ENCODE measurements at regions not wholly inside any gene's neighbourhood (a gene's known extent, or its start where the extent isn't known, plus 50 kb on each side); places are given as distances from the start of the nearest gene placed in this dataset.

DNA sequence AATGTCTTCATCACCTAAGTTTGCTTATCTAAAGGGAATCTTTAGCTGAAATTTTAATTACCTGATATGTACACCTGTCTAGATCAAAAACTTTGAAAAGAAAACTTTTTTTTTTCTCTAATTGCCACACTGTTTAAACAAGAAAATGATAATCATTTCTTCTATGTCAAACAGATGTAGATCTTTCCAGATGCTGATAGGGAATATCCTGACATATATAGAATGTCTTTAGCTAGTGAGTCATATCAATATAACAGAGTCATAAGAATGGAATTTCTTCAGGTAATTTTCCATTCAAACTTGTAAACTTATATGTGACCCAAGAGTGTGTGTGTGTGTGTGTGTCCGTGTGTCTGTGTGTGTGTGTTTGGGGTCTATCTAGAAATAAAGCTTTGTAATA is 271.9 kb downstream of the GPM6A start:
- Histone ChIP-seq H3K4me3 (ENCODE audit: low read length) (no peak overlapping the region), H2BK5ac (ENCODE audit: low read length) (no peak overlapping the region), H2BK120ac (ENCODE audit: low read depth, low read length) (no peak overlapping the region), H3K79me1 (ENCODE audit: low read length) (no peaks in the 10 kb centered on the region), H3K18ac (ENCODE audit: low read length) (no peak overlapping the region), H3K56ac (ENCODE audit: low read length) (no peak overlapping the region), H3K27ac (ENCODE audit: low read depth, low read length) (no peak overlapping the region), H2BK15ac (replicated peaks; ENCODE audit: low read depth) (no peak overlapping the region), H3K4me2 (ENCODE audit: low read length) (no peak overlapping the region), H3K27me3 (ENCODE audit: insufficient read depth, low read length, poor library complexity) (no peaks in the 10 kb centered on the region), H3K9ac (ENCODE audit: low read length) (no peak overlapping the region), H3K4ac (ENCODE audit: low read depth, low read length) (no peak overlapping the region), H3K79me2 (ENCODE audit: control insufficient read depth, insufficient read depth, low read length) (no peaks in the 10 kb centered on the region), H4K8ac (ENCODE audit: low read depth, low read length) (no peak overlapping the region), H3K4me1 (ENCODE audit: control insufficient read depth, low read depth, low read length) (no peaks in the 10 kb centered on the region), H3K23ac (ENCODE audit: low read length) (no peak overlapping the region), H3K36me3 (ENCODE audit: control insufficient read depth, insufficient read depth, low read length) (no peaks in the 10 kb centered on the region), H4K5ac (ENCODE audit: low read length) (no peak overlapping the region), H2AK5ac (ENCODE audit: low read length) (no peak overlapping the region)
- WGBS (ENCODE audit: extremely low coverage, insufficient coverage, low lambda C conversion rate), result no CpG with 5 or more reads among the region's 1 CpG
- no peak for DNase-seq

- Histone ChIP-seq H3K9ac (ENCODE audit: low read length) (no peak overlapping the region), H2BK120ac (ENCODE audit: low read depth, low read length) (no peak overlapping the region), H3K4me3 (ENCODE audit: low read length) (no peak overlapping the region), H2BK15ac (replicated peaks; ENCODE audit: low read depth) (no peak overlapping the region), H3K4me1 (ENCODE audit: control insufficient read depth, low read depth, low read length) (no peaks in the 10 kb centered on the region), H4K8ac (ENCODE audit: low read depth, low read length) (no peak overlapping the region), H3K79me2 (ENCODE audit: control insufficient read depth, insufficient read depth, low read length) (no peaks in the 10 kb centered on the region), H3K4ac (ENCODE audit: low read depth, low read length) (no peak overlapping the region), H3K23ac (ENCODE audit: low read length) (no peak overlapping the region), H3K4me2 (ENCODE audit: low read length) (no peak overlapping the region), H3K56ac (ENCODE audit: low read length) (no peak overlapping the region), H3K79me1 (ENCODE audit: low read length) (no peaks in the 10 kb centered on the region), H3K27ac (ENCODE audit: low read depth, low read length) (no peak overlapping the region), H2AK5ac (ENCODE audit: low read length) (no peak overlapping the region), H4K5ac (ENCODE audit: low read length) (no peak overlapping the region), H3K18ac (ENCODE audit: low read length) (no peak overlapping the region), H2BK5ac (ENCODE audit: low read length) (no peak overlapping the region), H3K36me3 (ENCODE audit: control insufficient read depth, insufficient read depth, low read length) (no peaks in the 10 kb centered on the region), H3K27me3 (ENCODE audit: insufficient read depth, low read length, poor library complexity) (no peaks in the 10 kb centered on the region)
- no peak for DNase-seq
- no CpG with 5 or more reads among the region's 7 CpGs for WGBS (ENCODE audit: extremely low coverage, insufficient coverage, low lambda C conversion rate)
Observed at GRCh38 chr4:175540732-175541131, 271.3 kb downstream of the GPM6A start.

GRCh38 chr4:175542786-175543185 is 269.3 kb downstream of the GPM6A start:
- no peak overlapping the region for H3K23ac ChIP-seq (ENCODE audit: low read length)
- H2BK15ac ChIP-seq (replicated peaks; ENCODE audit: low read depth), result no peak overlapping the region
- no peak overlapping the region for H4K8ac ChIP-seq (ENCODE audit: low read depth, low read length)
- no peak overlapping the region for H4K5ac ChIP-seq (ENCODE audit: low read length)
- H3K79me1 ChIP-seq (ENCODE audit: low read length), result no peaks in the 10 kb centered on the region
- no peak overlapping the region for H2BK120ac ChIP-seq (ENCODE audit: low read depth, low read length)
- H3K9ac ChIP-seq (ENCODE audit: low read length), result no peak overlapping the region
- H3K4me2 ChIP-seq (ENCODE audit: low read length), result no peak overlapping the region
- H3K4ac ChIP-seq (ENCODE audit: low read depth, low read length), result no peak overlapping the region
- no peaks in the 10 kb centered on the region for H3K4me1 ChIP-seq (ENCODE audit: control insufficient read depth, low read depth, low read length)
- H3K27me3 ChIP-seq (ENCODE audit: insufficient read depth, low read length, poor library complexity), result no peaks in the 10 kb centered on the region
- H3K4me3 ChIP-seq (ENCODE audit: low read length), result no peak overlapping the region
- no peak for DNase-seq
- no peak overlapping the region for H2AK5ac ChIP-seq (ENCODE audit: low read length)
- H3K18ac ChIP-seq (ENCODE audit: low read length), result no peak overlapping the region
- no peaks in the 10 kb centered on the region for H3K36me3 ChIP-seq (ENCODE audit: control insufficient read depth, insufficient read depth, low read length)
- WGBS (ENCODE audit: extremely low coverage, insufficient coverage, low lambda C conversion rate), result no CpG with 5 or more reads among the region's 1 CpG
- H3K56ac ChIP-seq (ENCODE audit: low read length), result no peak overlapping the region
- no peak overlapping the region for H3K27ac ChIP-seq (ENCODE audit: low read depth, low read length)
- no peak overlapping the region for H2BK5ac ChIP-seq (ENCODE audit: low read length)
- H3K79me2 ChIP-seq (ENCODE audit: control insufficient read depth, insufficient read depth, low read length), result no peaks in the 10 kb centered on the region

DNA sequence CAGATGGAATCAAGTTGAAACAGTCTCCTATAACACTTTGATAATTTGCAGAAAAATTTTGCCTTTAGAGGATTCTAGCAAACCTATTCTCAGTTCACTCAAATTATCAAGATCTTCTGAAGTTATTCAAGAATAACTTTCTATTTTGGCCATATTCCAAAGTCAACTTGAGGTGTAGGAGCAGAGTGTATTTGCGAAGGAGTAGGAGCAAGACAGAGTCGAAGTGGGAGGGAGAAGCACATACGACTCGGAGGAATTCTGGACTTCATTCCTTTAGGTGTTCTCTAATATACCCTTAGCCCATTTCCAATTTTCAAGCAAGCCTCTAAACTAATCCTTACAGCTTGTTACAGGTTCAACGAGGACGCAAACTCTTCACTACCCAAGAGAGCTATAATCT is 252.9 kb downstream of the GPM6A start:
- no peak overlapping the region for H3K18ac ChIP-seq (ENCODE audit: low read length)
- H2BK5ac ChIP-seq (ENCODE audit: low read length), result no peak overlapping the region
- H3K79me2 ChIP-seq (ENCODE audit: control insufficient read depth, insufficient read depth, low read length), result no peaks in the 10 kb centered on the region
- H3K4ac ChIP-seq (ENCODE audit: low read depth, low read length), result no peak overlapping the region
- no peak overlapping the region for H3K4me3 ChIP-seq (ENCODE audit: low read length)
- no peak overlapping the region for H3K4me2 ChIP-seq (ENCODE audit: low read length)
- H4K8ac ChIP-seq (ENCODE audit: low read depth, low read length), result no peak overlapping the region
- no peaks in the 10 kb centered on the region for H3K4me1 ChIP-seq (ENCODE audit: control insufficient read depth, low read depth, low read length)
- no CpG with 5 or more reads among the region's 6 CpGs for WGBS (ENCODE audit: extremely low coverage, insufficient coverage, low lambda C conversion rate)
- H2BK15ac ChIP-seq (replicated peaks; ENCODE audit: low read depth), result no peak overlapping the region
- DNase-seq, result no peak
- no peak overlapping the region for H3K56ac ChIP-seq (ENCODE audit: low read length)
- no peak overlapping the region for H3K23ac ChIP-seq (ENCODE audit: low read length)
- no peak overlapping the region for H2AK5ac ChIP-seq (ENCODE audit: low read length)
- H3K36me3 ChIP-seq (ENCODE audit: control insufficient read depth, insufficient read depth, low read length), result no peaks in the 10 kb centered on the region
- no peak overlapping the region for H2BK120ac ChIP-seq (ENCODE audit: low read depth, low read length)
- H3K79me1 ChIP-seq (ENCODE audit: low read length), result no peaks in the 10 kb centered on the region
- H3K27me3 ChIP-seq (ENCODE audit: insufficient read depth, low read length, poor library complexity), result no peaks in the 10 kb centered on the region
- H4K5ac ChIP-seq (ENCODE audit: low read length), result no peak overlapping the region
- no peak overlapping the region for H3K27ac ChIP-seq (ENCODE audit: low read depth, low read length)
- H3K9ac ChIP-seq (ENCODE audit: low read length), result no peak overlapping the region

DNA sequence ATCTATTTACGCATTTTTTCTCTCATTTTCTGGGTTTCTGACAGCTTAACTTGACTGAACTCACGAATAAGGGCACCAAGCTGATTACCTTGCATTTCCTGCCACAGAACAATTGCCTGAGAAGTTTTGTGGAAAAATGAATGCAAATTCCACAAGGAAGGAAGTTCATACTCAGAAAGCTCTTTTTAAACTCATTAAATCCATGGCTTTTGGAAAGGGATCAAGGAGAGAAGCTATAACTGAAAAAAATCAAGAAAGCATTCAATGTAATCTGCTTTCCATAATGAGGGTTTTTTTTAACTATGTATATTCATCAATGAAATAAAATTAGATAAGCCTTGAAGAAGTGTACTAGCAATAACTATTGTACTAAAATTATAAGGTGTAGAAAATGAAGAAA is 252.5 kb downstream of the GPM6A start:
- no peak overlapping the region for H3K27ac ChIP-seq (ENCODE audit: low read depth, low read length)
- H3K9ac ChIP-seq (ENCODE audit: low read length), result no peak overlapping the region
- H3K56ac ChIP-seq (ENCODE audit: low read length), result no peak overlapping the region
- H3K79me2 ChIP-seq (ENCODE audit: control insufficient read depth, insufficient read depth, low read length), result no peaks in the 10 kb centered on the region
- no peaks in the 10 kb centered on the region for H3K4me1 ChIP-seq (ENCODE audit: control insufficient read depth, low read depth, low read length)
- no peak overlapping the region for H3K23ac ChIP-seq (ENCODE audit: low read length)
- H3K79me1 ChIP-seq (ENCODE audit: low read length), result no peaks in the 10 kb centered on the region
- H3K18ac ChIP-seq (ENCODE audit: low read length), result no peak overlapping the region
- no peak overlapping the region for H3K4me2 ChIP-seq (ENCODE audit: low read length)
- H3K27me3 ChIP-seq (ENCODE audit: insufficient read depth, low read length, poor library complexity), result no peaks in the 10 kb centered on the region
- H4K8ac ChIP-seq (ENCODE audit: low read depth, low read length), result no peak overlapping the region
- H2BK5ac ChIP-seq (ENCODE audit: low read length), result no peak overlapping the region
- no peak overlapping the region for H4K5ac ChIP-seq (ENCODE audit: low read length)
- no peak for DNase-seq
- H3K4me3 ChIP-seq (ENCODE audit: low read length), result no peak overlapping the region
- no peak overlapping the region for H2AK5ac ChIP-seq (ENCODE audit: low read length)
- no peak overlapping the region for H2BK15ac ChIP-seq (replicated peaks; ENCODE audit: low read depth)
- no CpG with 5 or more reads among the region's 2 CpGs for WGBS (ENCODE audit: extremely low coverage, insufficient coverage, low lambda C conversion rate)
- no peaks in the 10 kb centered on the region for H3K36me3 ChIP-seq (ENCODE audit: control insufficient read depth, insufficient read depth, low read length)
- H3K4ac ChIP-seq (ENCODE audit: low read depth, low read length), result no peak overlapping the region
- no peak overlapping the region for H2BK120ac ChIP-seq (ENCODE audit: low read depth, low read length)

- no peak overlapping the region for H3K27ac ChIP-seq (ENCODE audit: low read depth, low read length)
- H3K4me2 ChIP-seq (ENCODE audit: low read length), result no peak overlapping the region
- no peak overlapping the region for H3K9ac ChIP-seq (ENCODE audit: low read length)
- H4K5ac ChIP-seq (ENCODE audit: low read length), result no peak overlapping the region
- H3K4ac ChIP-seq (ENCODE audit: low read depth, low read length), result no peak overlapping the region
- H3K79me2 ChIP-seq (ENCODE audit: control insufficient read depth, insufficient read depth, low read length), result no peaks in the 10 kb centered on the region
- no peak overlapping the region for H3K18ac ChIP-seq (ENCODE audit: low read length)
- H2BK5ac ChIP-seq (ENCODE audit: low read length), result no peak overlapping the region
- H2BK120ac ChIP-seq (ENCODE audit: low read depth, low read length), result no peak overlapping the region
- H3K79me1 ChIP-seq (ENCODE audit: low read length), result no peaks in the 10 kb centered on the region
- H3K56ac ChIP-seq (ENCODE audit: low read length), result no peak overlapping the region
- H3K27me3 ChIP-seq (ENCODE audit: insufficient read depth, low read length, poor library complexity), result no peaks in the 10 kb centered on the region
- no peak overlapping the region for H3K23ac ChIP-seq (ENCODE audit: low read length)
- WGBS (ENCODE audit: extremely low coverage, insufficient coverage, low lambda C conversion rate), result no CpG with 5 or more reads among the region's 1 CpG
- no peak overlapping the region for H3K4me3 ChIP-seq (ENCODE audit: low read length)
- H2AK5ac ChIP-seq (ENCODE audit: low read length), result no peak overlapping the region
- no peak overlapping the region for H4K8ac ChIP-seq (ENCODE audit: low read depth, low read length)
- H3K4me1 ChIP-seq (ENCODE audit: control insufficient read depth, low read depth, low read length), result no peaks in the 10 kb centered on the region
- H2BK15ac ChIP-seq (replicated peaks; ENCODE audit: low read depth), result no peak overlapping the region
- H3K36me3 ChIP-seq (ENCODE audit: control insufficient read depth, insufficient read depth, low read length), result no peaks in the 10 kb centered on the region
- DNase-seq, result peak; percentile 6
Observed at GRCh38 chr4:175560604-175561003, 251.5 kb downstream of the GPM6A start.

Data from mesendoderm (in vitro differentiated cells).